HCT116 (cell line): ENCODE measurements at regions not wholly inside any gene's neighbourhood (a gene's known extent, or its start where the extent isn't known, plus 50 kb on each side); places are given as distances from the start of the nearest gene placed in this dataset.

ENCODE experiments used
- ATAC-seq: fragments of 200-7000 bp; cut with Tn5 transposase; 2 replicates; pipeline ENCODE4 v1.9.1; 2020; ENCODE audit warnings: mild to moderate bottlenecking, moderate library complexity
- BruUV-seq: library from RNA; stranded (reverse); fragments of 400-500 nt; replicated peaks from 2 replicates; lab custom pipeline; 2021; lab: Mats Ljungman, UMichigan
- CTCF ChIA-PET: fragments of 300-600 bp; sonication (Branson Sonifier 250); formaldehyde crosslinking; loops from one replicate; lab custom pipeline; 2021; ENCODE audit warnings: antibody characterized with exemption; lab: Charles Lee
- POLR2A ChIA-PET: fragments of 300-600, 350-600 bp; sonication (Branson Sonifier 250); formaldehyde crosslinking; loops from one replicate; lab custom pipeline; 2021; ENCODE audit warnings: antibody characterized with exemption; lab: Charles Lee
- RAD21 ChIA-PET, 2 experiments: fragments of 300-600 bp; sonication (Branson Sonifier 250); formaldehyde crosslinking; loops; one replicate each; lab custom pipeline; 2023; ENCODE audit warnings: low total read pairs in 2 of 2; ENCODE audit not compliant: uncharacterized antibody in 2 of 2, unreplicated experiment in 2 of 2, low non-redundant PET in 1 of 2; lab: Charles Lee
- DNase-seq: peaks from one replicate; pipeline ENCODE4 v3.0.0-alpha.2; 2010; ENCODE audit warnings: low read depth, low spot score
- H2AFZ ChIP-seq: fragments of 200-600 bp; shearing (Covaris generic), sonication (generic); 2 replicates; pipeline ENCODE4 v1.6.1; 2017; ENCODE audit warnings: low read depth, mixed run types, mixed read lengths, antibody characterized with exemption, low read length; ENCODE audit not compliant: poor library complexity, severe bottlenecking
- H3K27ac ChIP-seq: 2 replicates; pipeline ENCODE4 v1.5.1; 2012; ENCODE audit warnings: low read depth, low read length
- H3K27me3 ChIP-seq: fragments of 200-600 bp; sonication (generic); 2 replicates; pipeline ENCODE4 v1.6.1; 2016; ENCODE audit warnings: mixed run types, low read length, mixed read lengths; ENCODE audit not compliant: insufficient read depth
- H3K36me3 ChIP-seq, 2 experiments: fragments of 200-500 bp in 1 of 2; fragments of 200-600 bp in 1 of 2; sonication (Bioruptor generic) in 1 of 2; sonication (generic) in 1 of 2; 2 replicates each; pipeline versions ENCODE4 v1.5.1 to v1.6.1; 2014 to 2016; ENCODE audit warnings: low read length in 2 of 2, inconsistent platforms in 1 of 2, mixed read lengths in 1 of 2, mixed run types in 1 of 2; ENCODE audit not compliant: insufficient read depth in 2 of 2, control insufficient read depth in 1 of 2
- H3K4me1 ChIP-seq, 2 experiments: fragments of 200-600 bp in 1 of 2; sonication (generic) in 1 of 2; 2 replicates each; pipeline versions ENCODE4 v1.5.1 to v1.6.1; 2012 to 2017; ENCODE audit warnings: low read length in 2 of 2, inconsistent platforms in 1 of 2, mild to moderate bottlenecking in 1 of 2, mixed read lengths in 1 of 2, mixed run types in 1 of 2, moderate library complexity in 1 of 2; ENCODE audit not compliant: insufficient read depth in 2 of 2, control insufficient read depth in 1 of 2
- H3K4me2 ChIP-seq: fragments of 200-600 bp; sonication (generic); 2 replicates; pipeline ENCODE4 v1.6.1; 2017; ENCODE audit warnings: mixed run types, low read length, mixed read lengths
- H3K4me3 ChIP-seq, 2 experiments: fragments of 200-600 bp in 1 of 2; sonication (generic) in 1 of 2; replicated peaks in 1 of 2; 2 replicates each; pipeline ENCODE4 v1.5.1; 2011 to 2016; ENCODE audit warnings: low read length in 2 of 2, control low read depth in 1 of 2, low read depth in 1 of 2, mild to moderate bottlenecking in 1 of 2, mixed read lengths in 1 of 2, mixed run types in 1 of 2
- H3K79me2 ChIP-seq: fragments of 200-600 bp; sonication (generic); 2 replicates; pipeline ENCODE4 v1.6.1; 2017; ENCODE audit warnings: mild to moderate bottlenecking, mixed run types, low read length, moderate library complexity, mixed read lengths; ENCODE audit not compliant: insufficient read depth
- H3K9ac ChIP-seq: fragments of 200-600 bp; sonication (generic); 2 replicates; pipeline ENCODE4 v1.6.1; 2016; ENCODE audit warnings: low read length, mixed read lengths
- H3K9me2 ChIP-seq: fragments of 200-600 bp; sonication (generic), shearing (Covaris generic); 2 replicates; pipeline ENCODE4 v1.6.1; 2017; ENCODE audit warnings: mixed run types, mild to moderate bottlenecking, moderate library complexity; ENCODE audit not compliant: insufficient read depth
- H3K9me3 ChIP-seq, 2 experiments: fragments of 200-500 bp in 1 of 2; fragments of 200-600 bp in 1 of 2; sonication (Bioruptor generic) in 1 of 2; sonication (generic) in 1 of 2; 2 replicates each; pipeline ENCODE4 v1.6.1; 2014 to 2017; ENCODE audit warnings: low read length in 2 of 2, mixed read lengths in 2 of 2, inconsistent platforms in 1 of 2, low read depth in 1 of 2, mild to moderate bottlenecking in 1 of 2, mixed run types in 1 of 2, moderate library complexity in 1 of 2; ENCODE audit not compliant: control insufficient read depth in 1 of 2, insufficient read depth in 1 of 2
- H4K20me1 ChIP-seq: fragments of 200-600 bp; sonication (generic), shearing (Covaris generic); 2 replicates; pipeline ENCODE4 v1.6.1; 2017; ENCODE audit warnings: mixed run types, mild to moderate bottlenecking, moderate library complexity; ENCODE audit not compliant: insufficient read depth
- ATF3 ChIP-seq: IDR thresholded peaks from 2 replicates; pipeline ENCODE4 v1.6.1; 2012
- CBX3 ChIP-seq: IDR thresholded peaks from 2 replicates; pipeline ENCODE4 v1.6.1; 2012; ENCODE audit warnings: low read depth
- EZH2phosphoT487 ChIP-seq: fragments of 200-600 bp; IDR thresholded peaks from 2 replicates; pipeline ENCODE4 v1.6.1; 2018; ENCODE audit warnings: antibody characterized with exemption, borderline replicate concordance
- FOSL1 ChIP-seq: IDR thresholded peaks from 2 replicates; pipeline ENCODE4 v1.6.1; 2012; ENCODE audit warnings: low read depth
- RAD21 ChIP-seq: IDR thresholded peaks from 2 replicates; pipeline ENCODE4 v1.6.1; 2012; ENCODE audit warnings: low read depth, mild to moderate bottlenecking
- SIN3A ChIP-seq: IDR thresholded peaks from 2 replicates; pipeline ENCODE4 v1.6.1; 2012; ENCODE audit warnings: low read depth
- SP1 ChIP-seq: IDR thresholded peaks from 2 replicates; pipeline ENCODE4 v1.6.1; 2012; ENCODE audit warnings: low read depth
- YY1 ChIP-seq: IDR thresholded peaks from 2 replicates; pipeline ENCODE4 v1.6.1; 2011; ENCODE audit warnings: low read length, low read depth, moderate library complexity, mild to moderate bottlenecking; ENCODE audit not compliant: insufficient replicate concordance; ENCODE audit errors: extremely low read depth
- intact Hi-C: fragments of 100-400 bp; cut with micrococcal nuclease; formaldehyde crosslinking; loops from 2 replicates; pipeline ENCODE4 v1.10.0; 2022

- no peaks in the 10 kb centered on the region for H3K27me3 ChIP-seq
- TF ChIP-seq ATF3: no peak
- TF ChIP-seq SIN3A: no peak
- TF ChIP-seq YY1: no peak
- no peak for TF ChIP-seq RAD21
- no peak for TF ChIP-seq EZH2phosphoT487
- no peak for TF ChIP-seq FOSL1
- DNase-seq: no peak
- ATAC-seq: no peak
- H3K36me3 ChIP-seq: no peaks in the 10 kb centered on the region
- intact Hi-C loops: no loop called here
- ChIA-PET POLR2A (no interaction called here), CTCF (no interaction called here), RAD21 (no interaction called here)
- no peaks in the 10 kb centered on the region for H3K4me1 ChIP-seq
- H3K4me2 ChIP-seq: no peak overlapping the region
- BruUV-seq: no TSS peak
- no peak overlapping the region for H3K27ac ChIP-seq
- H3K79me2 ChIP-seq: no peaks in the 10 kb centered on the region
- H3K4me3 ChIP-seq: no peak overlapping the region
- no peak overlapping the region for H3K9ac ChIP-seq
- H3K9me3 ChIP-seq: no peaks in the 10 kb centered on the region
- no peaks in the 10 kb centered on the region for H4K20me1 ChIP-seq
- no peaks in the 10 kb centered on the region for H3K9me2 ChIP-seq
- no peak overlapping the region for H2AFZ ChIP-seq
These were observed 133.7 kb upstream of the POU1F1 start for GRCh38 chr3:87410110-87410509.

- DNase-seq (no peak), ATAC-seq (no peak)
- RAD21 ChIA-PET: no interaction called here
- no peak overlapping the region for H3K4me2 ChIP-seq
- CTCF ChIA-PET: no interaction called here
- POLR2A ChIA-PET: no interaction called here
- H4K20me1 ChIP-seq: no peaks in the 10 kb centered on the region
- H3K9me2 ChIP-seq: no peaks in the 10 kb centered on the region
- H3K4me3 ChIP-seq: no peak overlapping the region
- no peak overlapping the region for H3K9ac ChIP-seq
- no peaks in the 10 kb centered on the region for H3K79me2 ChIP-seq
- H3K36me3 ChIP-seq: no peaks in the 10 kb centered on the region
- H2AFZ ChIP-seq: no peak overlapping the region
- no peaks in the 10 kb centered on the region for H3K4me1 ChIP-seq
- no peaks in the 10 kb centered on the region for H3K9me3 ChIP-seq
- no peak overlapping the region for H3K27ac ChIP-seq
- no peak for TF ChIP-seq CBX3
- no peak for TF ChIP-seq SP1
- no peak for TF ChIP-seq SIN3A
- BruUV-seq: no TSS peak
- intact Hi-C loops: no loop called here
- H3K27me3 ChIP-seq: no peaks in the 10 kb centered on the region
These were observed 121.9 kb upstream of the POU1F1 start for GRCh38 chr3:87398168-87398801.
